Calu3 (cell line): ENCODE measurements at regions not wholly inside any gene's neighbourhood (a gene's known extent, or its start where the extent isn't known, plus 50 kb on each side); places are given as distances from the start of the nearest gene placed in this dataset.

Experiments used
- BruUV-seq: library from RNA; stranded (reverse); fragments of 400-500 nt; replicated peaks from 2 replicates; lab custom pipeline; 2021; lab: Mats Ljungman, UMichigan
- CTCF ChIA-PET: fragments of 300-600 bp; sonication (Branson Sonifier 250); formaldehyde crosslinking; loops from one replicate; lab custom pipeline; 2022; ENCODE audit warnings: antibody characterized with exemption; lab: Charles Lee
- DNase-seq: peaks from one replicate; pipeline ENCODE4 v3.0.0; 2022
- H3K27ac Mint-ChIP-seq: one replicate; pipeline ENCODE4 v1.8.0; 2022; ENCODE audit warnings: mixed read lengths; ENCODE audit not compliant: unreplicated experiment
- H3K27me3 Mint-ChIP-seq: one replicate; pipeline ENCODE4 v1.8.0; 2022; ENCODE audit warnings: mixed read lengths; ENCODE audit not compliant: unreplicated experiment
- H3K36me3 Mint-ChIP-seq: one replicate; pipeline ENCODE4 v1.8.0; 2022; ENCODE audit warnings: mild to moderate bottlenecking, moderate library complexity, mixed read lengths; ENCODE audit not compliant: insufficient read depth, unreplicated experiment
- H3K4me1 Mint-ChIP-seq: one replicate; pipeline ENCODE4 v1.8.0; 2022; ENCODE audit warnings: mild to moderate bottlenecking, low read depth, mixed read lengths; ENCODE audit not compliant: unreplicated experiment
- H3K4me3 Mint-ChIP-seq: one replicate; pipeline ENCODE4 v1.8.0; 2022; ENCODE audit warnings: mild to moderate bottlenecking, low read depth, moderate library complexity, mixed read lengths; ENCODE audit not compliant: unreplicated experiment
- H3K9me3 Mint-ChIP-seq: one replicate; pipeline ENCODE4 v1.8.0; 2022; ENCODE audit warnings: low read depth, mixed read lengths; ENCODE audit not compliant: unreplicated experiment
- intact Hi-C: fragments of 100-400 bp; cut with micrococcal nuclease; formaldehyde crosslinking; loops from one replicate; pipeline ENCODE4 v1.10.0; 2022; ENCODE audit not compliant: unreplicated experiment
- TF ChIP-seq, protein P1 (sequence below): fragments of 200-600 bp; IDR thresholded peaks from one replicate; pipeline ENCODE4 v1.8.0; 2022; ENCODE audit warnings: antibody characterized with exemption; ENCODE audit not compliant: unreplicated experiment

DNA sequence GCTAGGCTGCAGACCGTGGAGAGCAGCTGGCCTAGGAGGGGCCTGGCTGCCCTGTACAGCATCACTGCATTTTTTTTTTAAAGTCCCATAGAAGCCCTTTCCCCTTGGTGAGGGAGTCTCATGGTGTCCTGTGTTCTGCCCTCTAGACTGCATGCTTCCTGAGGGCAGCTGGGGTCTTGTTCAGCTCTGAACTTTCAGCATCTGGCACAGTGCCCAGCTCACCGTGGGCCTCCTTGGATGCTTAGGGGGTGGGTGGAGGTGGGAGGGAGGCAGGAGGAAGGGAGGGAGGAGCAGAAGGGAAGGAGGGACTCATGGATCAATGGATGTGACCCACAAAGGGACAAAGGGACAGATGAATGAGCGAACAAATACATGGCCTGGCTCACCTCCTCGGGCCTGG, 63.4 kb upstream of the TMEM97 start:
- intact Hi-C loops, result loop anchor here (5.0 to 10.0 kb wide), 2 partner anchors 72 to 451 kb away; partner anchors contain the start of gene NOS2
- Mint-ChIP-seq H3K4me3 (no peak overlapping the region), H3K4me1 (peaks cover 24% of the 10 kb centered on the region), H3K27ac (no peak overlapping the region), H3K27me3 (peaks cover 17% of the 10 kb centered on the region), H3K36me3 (peaks cover 13% of the 10 kb centered on the region), H3K9me3 (no peaks in the 10 kb centered on the region)
- CTCF ChIA-PET, result interaction anchor here (0.6 to 1.4 kb wide), 3 partner anchors 8 to 77 kb away, joined by 4 read pairs; no protein-coding TSS in a partner anchor
- no TSS peak for BruUV-seq
- DNase-seq, result no peak
- TF ChIP-seq, protein P1, sequence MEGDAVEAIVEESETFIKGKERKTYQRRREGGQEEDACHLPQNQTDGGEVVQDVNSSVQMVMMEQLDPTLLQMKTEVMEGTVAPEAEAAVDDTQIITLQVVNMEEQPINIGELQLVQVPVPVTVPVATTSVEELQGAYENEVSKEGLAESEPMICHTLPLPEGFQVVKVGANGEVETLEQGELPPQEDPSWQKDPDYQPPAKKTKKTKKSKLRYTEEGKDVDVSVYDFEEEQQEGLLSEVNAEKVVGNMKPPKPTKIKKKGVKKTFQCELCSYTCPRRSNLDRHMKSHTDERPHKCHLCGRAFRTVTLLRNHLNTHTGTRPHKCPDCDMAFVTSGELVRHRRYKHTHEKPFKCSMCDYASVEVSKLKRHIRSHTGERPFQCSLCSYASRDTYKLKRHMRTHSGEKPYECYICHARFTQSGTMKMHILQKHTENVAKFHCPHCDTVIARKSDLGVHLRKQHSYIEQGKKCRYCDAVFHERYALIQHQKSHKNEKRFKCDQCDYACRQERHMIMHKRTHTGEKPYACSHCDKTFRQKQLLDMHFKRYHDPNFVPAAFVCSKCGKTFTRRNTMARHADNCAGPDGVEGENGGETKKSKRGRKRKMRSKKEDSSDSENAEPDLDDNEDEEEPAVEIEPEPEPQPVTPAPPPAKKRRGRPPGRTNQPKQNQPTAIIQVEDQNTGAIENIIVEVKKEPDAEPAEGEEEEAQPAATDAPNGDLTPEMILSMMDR, result no peak

- CTCF ChIA-PET, result interaction anchor here (1.4 kb wide), 1 partner anchor 23 kb away, joined by 4 read pairs; no protein-coding TSS in a partner anchor
- no TSS peak for BruUV-seq
Observed at GRCh38 chr17:28256370-28256769, 62.6 kb upstream of the TMEM97 start.

GRCh38 chr17:28256881-28257280, 62.1 kb upstream of the TMEM97 start:
- intact Hi-C loops, result loop anchor here (5.0 to 10.0 kb wide), 2 partner anchors 70 to 452 kb away; partner anchors contain the start of gene NOS2
- no peak for DNase-seq
- no peak overlapping the region for H3K4me3 Mint-ChIP-seq
- peaks cover 7% of the 10 kb centered on the region for H3K27me3 Mint-ChIP-seq
- CTCF ChIA-PET, result no interaction called here
- H3K36me3 Mint-ChIP-seq, result peaks cover 3% of the 10 kb centered on the region
- TF ChIP-seq, protein P1, result no peak
- H3K4me1 Mint-ChIP-seq, result peaks cover 20% of the 10 kb centered on the region
- BruUV-seq, result no TSS peak
- no peaks in the 10 kb centered on the region for H3K9me3 Mint-ChIP-seq
- H3K27ac Mint-ChIP-seq, result no peak overlapping the region

More at GRCh38 chr17:28256370-28256769, 62.6 kb upstream of the TMEM97 start:
- Mint-ChIP-seq H3K36me3 (peaks cover 8% of the 10 kb centered on the region), H3K9me3 (no peaks in the 10 kb centered on the region), H3K27ac (no peak overlapping the region), H3K4me1 (peaks cover 24% of the 10 kb centered on the region), H3K4me3 (no peak overlapping the region), H3K27me3 (peaks cover 12% of the 10 kb centered on the region)
- DNase-seq, result no peak
- TF ChIP-seq, protein P1, result no peak
- intact Hi-C loops, result loop anchor here (5.0 to 10.0 kb wide), 2 partner anchors 71 to 452 kb away; partner anchors contain the start of gene NOS2

GRCh38 chr17:28258347-28258887, 60.6 kb upstream of the TMEM97 start:
- Mint-ChIP-seq H3K4me3 (no peak overlapping the region), H3K27me3 (no peaks in the 10 kb centered on the region), H3K36me3 (no peaks in the 10 kb centered on the region), H3K9me3 (no peaks in the 10 kb centered on the region), H3K4me1 (peaks cover 11% of the 10 kb centered on the region), H3K27ac (no peak overlapping the region)
- intact Hi-C loops, result loop anchor here (5.0 to 10.0 kb wide), 2 partner anchors 69 to 454 kb away; partner anchors contain the start of gene NOS2
- BruUV-seq, result no TSS peak
- no peak for DNase-seq
- TF ChIP-seq, protein P1, result no peak
- CTCF ChIA-PET, result no interaction called here
